AG10803 (cell line): ENCODE measurements at regions not wholly inside any gene's neighbourhood (a gene's known extent, or its start where the extent isn't known, plus 50 kb on each side); places are given as distances from the start of the nearest gene placed in this dataset.

Experiments
- DNase-seq: peaks from one replicate; pipeline ENCODE4 v3.0.0; 2010; ENCODE audit warnings: low read depth
- H3K4me3 ChIP-seq: 2 replicates; pipeline ENCODE4 v1.5.1; 2011; ENCODE audit warnings: mild to moderate bottlenecking, low read length, control low read depth
- CTCF ChIP-seq: conservative IDR thresholded peaks from 2 replicates; pipeline ENCODE4 v1.5.1; 2011; ENCODE audit warnings: mild to moderate bottlenecking, low read length, control low read depth, inconsistent platforms

- no peak overlapping the region for H3K4me3 ChIP-seq
- no peak for DNase-seq
- no peak for TF ChIP-seq CTCF
Observed at GRCh38 chrX:131791608-131792355, 231.3 kb upstream of the STK26 start.

GRCh38 chrX:131792356-131792749 lies 230.7 kb upstream of the STK26 start:
- peak; percentile 23 for DNase-seq
- H3K4me3 ChIP-seq = no peak overlapping the region
- no peak for TF ChIP-seq CTCF

GRCh38 chrX:131792789-131793462 lies 230.2 kb upstream of the STK26 start:
- no peak for TF ChIP-seq CTCF
- peak; percentile 42 for DNase-seq
- no peak overlapping the region for H3K4me3 ChIP-seq

GRCh38 chrX:131795442-131796229 lies 227.5 kb upstream of the STK26 start:
- H3K4me3 ChIP-seq = no peak overlapping the region
- no peak for TF ChIP-seq CTCF
- DNase-seq = no peak

- no peak for TF ChIP-seq CTCF
- no peak for DNase-seq
- no peak overlapping the region for H3K4me3 ChIP-seq
Observed at GRCh38 chrX:131801066-131801465, 222.0 kb upstream of the STK26 start.

- no peak for DNase-seq
- no peak overlapping the region for H3K4me3 ChIP-seq
- TF ChIP-seq CTCF = no peak
Observed at GRCh38 chrX:131801911-131802310, 221.2 kb upstream of the STK26 start.
